HG03025 (cell line): ENCODE measurements at regions not wholly inside any gene's neighbourhood (a gene's known extent, or its start where the extent isn't known, plus 50 kb on each side); places are given as distances from the start of the nearest gene placed in this dataset.
"Not testable (repeated sequence)": the region's sequence is repeated elsewhere in the genome, so short reads cannot be mapped to it uniquely, and the experiment has no call there.

Experiments
- ATAC-seq: cut with Tn5 transposase; IDR thresholded peaks from one replicate; pipeline ENCODE4 v1.9.1; 2021; ENCODE audit warnings: mild to moderate bottlenecking, moderate library complexity; ENCODE audit not compliant: unreplicated experiment, low FRiP score

DNA sequence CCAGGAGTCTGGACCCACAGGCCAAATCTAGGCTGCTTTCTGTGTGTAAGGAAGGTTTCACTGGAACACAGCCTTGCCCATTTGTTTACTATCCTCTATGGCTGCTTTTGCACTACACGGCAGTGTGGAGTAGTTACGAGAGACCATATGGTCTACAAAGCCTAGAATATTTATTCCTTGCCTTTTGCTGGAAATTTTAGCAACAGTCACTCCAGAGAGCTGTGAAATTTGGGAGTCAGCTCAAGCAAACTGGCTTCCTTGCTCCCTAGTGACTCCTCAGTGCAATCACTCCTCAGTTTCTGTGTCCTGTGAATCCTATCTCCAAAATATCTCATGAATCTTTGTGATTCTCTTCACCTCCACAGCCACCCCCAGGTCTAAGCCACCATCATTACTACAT is 99.0 kb upstream of the CPEB2 start:
- no peak for ATAC-seq

DNA sequence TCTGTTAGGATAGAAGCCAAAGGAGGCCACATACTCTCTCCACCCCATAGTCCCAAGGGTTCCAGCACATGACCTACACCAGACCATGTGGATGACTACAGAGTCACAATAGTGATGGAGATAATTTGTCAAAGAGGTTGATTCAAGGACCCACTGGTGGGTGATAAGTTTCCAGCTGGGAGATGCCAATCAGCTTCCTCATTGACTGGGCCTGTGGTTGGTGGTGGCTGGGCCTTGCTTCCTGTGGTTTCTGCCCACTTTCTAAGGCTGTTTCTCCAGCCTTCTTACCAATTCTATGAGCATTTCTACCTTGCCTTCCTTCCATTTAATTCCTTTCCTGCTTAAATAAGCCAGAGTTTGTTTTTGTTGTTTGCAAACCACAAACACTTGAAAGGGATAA is 95.5 kb upstream of the CPEB2 start:
- ATAC-seq = no peak

GRCh38 chr4:14908635-14909034 is 93.6 kb upstream of the CPEB2 start:
- ATAC-seq = no peak

- no peak for ATAC-seq
These were observed 91.9 kb upstream of the CPEB2 start for GRCh38 chr4:14910411-14910810.

- ATAC-seq = no peak
These were observed 89.9 kb upstream of the CPEB2 start for GRCh38 chr4:14912426-14912825.

GRCh38 chr4:14915018-14915417 is 87.3 kb upstream of the CPEB2 start:
- no peak for ATAC-seq

DNA sequence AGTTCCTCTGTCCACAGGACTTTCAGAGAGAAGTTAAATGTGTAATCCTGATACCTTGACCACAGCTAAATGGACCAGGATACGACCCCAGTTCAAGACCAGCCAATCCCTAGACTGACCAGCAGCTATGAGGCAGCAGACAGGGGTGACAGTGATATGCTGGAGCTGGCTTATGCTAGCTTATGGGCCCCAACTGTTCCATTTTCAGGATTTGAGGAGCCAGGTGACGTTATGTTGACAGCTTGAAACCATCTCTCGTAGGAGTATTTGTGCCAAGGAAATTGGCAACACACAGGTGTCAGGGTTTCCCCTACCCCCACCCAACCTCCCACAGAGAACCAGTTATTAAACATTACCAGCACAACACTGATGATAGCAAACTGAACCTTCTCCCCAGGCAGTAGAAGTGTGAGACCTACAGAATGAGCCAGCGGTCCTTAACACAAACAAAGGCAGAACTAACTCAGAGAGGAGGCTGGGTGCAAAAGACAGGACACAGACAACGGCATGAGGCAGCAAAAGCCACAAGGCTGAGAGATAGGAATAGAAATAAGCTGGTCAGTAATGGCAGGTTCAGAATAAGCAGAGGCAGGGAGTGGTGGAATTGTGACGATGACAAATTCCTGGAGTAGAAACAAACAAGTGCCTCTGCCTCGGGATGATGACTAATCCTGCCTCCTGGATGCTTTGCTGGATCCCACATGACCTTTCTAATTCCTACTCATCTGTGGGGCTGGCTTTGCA is 85.6 kb upstream of the CPEB2 start:
- no peak for ATAC-seq

GRCh38 chr4:14917298-14917633 is 85.0 kb upstream of the CPEB2 start:
- ATAC-seq = no peak

DNA sequence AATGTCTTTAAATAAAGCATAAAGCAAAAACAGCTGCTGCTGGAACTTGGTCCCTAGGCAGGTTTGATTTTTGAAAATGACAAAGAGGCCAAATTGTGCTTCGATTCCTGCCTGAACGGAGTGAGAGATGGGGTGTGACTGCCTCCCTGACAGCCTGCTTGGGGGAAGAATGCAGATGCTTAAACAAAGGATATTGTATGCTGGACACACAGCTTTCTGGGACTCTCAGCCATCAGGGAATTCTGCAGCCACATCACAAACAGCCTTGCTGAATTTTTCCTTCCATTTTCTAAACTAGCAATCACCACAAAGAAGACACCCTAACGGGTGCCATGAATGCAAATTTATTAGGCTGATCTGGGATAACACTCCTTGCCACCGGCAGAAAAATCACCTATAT is 83.9 kb upstream of the CPEB2 start:
- ATAC-seq = no peak

- no peak for ATAC-seq
These were observed 82.5 kb upstream of the CPEB2 start for GRCh38 chr4:14919785-14920184.

- no peak for ATAC-seq
These were observed 82.0 kb upstream of the CPEB2 start for GRCh38 chr4:14920237-14920636.

DNA sequence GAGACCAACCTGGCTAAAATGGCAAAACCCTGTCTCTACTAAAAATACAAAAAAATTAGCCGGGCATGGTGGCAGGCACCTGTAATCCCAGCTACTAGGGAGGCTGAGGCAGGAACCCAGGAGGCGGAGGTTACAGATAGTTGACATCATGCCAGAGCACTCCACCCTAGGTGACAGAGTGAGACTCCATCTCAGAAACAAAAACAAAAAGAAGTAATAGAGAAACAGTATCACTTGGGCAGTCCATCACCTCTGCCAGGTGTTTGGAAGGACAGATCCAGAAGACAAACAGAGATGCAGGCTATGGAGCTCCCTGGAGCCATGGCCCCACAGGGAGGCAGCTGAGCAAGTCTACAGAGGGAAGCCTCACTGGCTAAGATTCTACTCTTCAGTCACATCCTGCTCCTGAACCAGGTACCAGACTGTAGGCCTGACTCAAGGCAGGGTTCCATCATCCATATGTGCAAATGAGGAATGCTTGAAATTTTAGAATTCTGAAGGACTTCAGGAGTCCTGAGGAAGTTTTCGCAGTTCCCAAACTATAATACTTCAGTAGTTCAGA is 81.4 kb upstream of the CPEB2 start:
- no peak for ATAC-seq

GRCh38 chr4:14921781-14922180 is 80.5 kb upstream of the CPEB2 start:
- ATAC-seq = not testable (repeated sequence)

- ATAC-seq = no peak
These were observed 78.0 kb upstream of the CPEB2 start for GRCh38 chr4:14924076-14924811.

- no peak for ATAC-seq
These were observed 77.4 kb upstream of the CPEB2 start for GRCh38 chr4:14924812-14925344.

- ATAC-seq = no peak
These were observed 76.8 kb upstream of the CPEB2 start for GRCh38 chr4:14925471-14925870.

DNA sequence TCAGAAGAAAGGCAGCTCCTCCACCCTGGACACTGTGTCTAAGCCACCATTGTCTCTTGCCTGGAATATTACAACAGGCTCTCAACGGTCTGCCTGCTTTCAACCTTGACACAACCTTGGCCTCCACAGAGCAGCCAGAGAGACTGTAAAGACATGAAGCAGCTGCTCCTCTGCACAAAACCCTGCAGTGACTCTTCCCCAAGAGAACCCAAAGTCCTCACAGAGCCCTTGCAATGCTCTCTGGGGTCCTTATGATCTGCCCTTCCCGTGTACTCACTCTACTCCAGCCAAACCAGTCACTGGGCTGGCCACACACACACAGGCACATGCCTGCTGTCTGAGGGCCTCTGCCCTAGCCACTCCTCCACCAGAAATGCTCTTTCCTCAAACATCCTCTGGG is 75.9 kb upstream of the CPEB2 start:
- ATAC-seq = no peak

- no peak for ATAC-seq
These were observed 74.2 kb upstream of the CPEB2 start for GRCh38 chr4:14928035-14928434.

GRCh38 chr4:14929669-14930068 is 72.6 kb upstream of the CPEB2 start:
- no peak for ATAC-seq

DNA sequence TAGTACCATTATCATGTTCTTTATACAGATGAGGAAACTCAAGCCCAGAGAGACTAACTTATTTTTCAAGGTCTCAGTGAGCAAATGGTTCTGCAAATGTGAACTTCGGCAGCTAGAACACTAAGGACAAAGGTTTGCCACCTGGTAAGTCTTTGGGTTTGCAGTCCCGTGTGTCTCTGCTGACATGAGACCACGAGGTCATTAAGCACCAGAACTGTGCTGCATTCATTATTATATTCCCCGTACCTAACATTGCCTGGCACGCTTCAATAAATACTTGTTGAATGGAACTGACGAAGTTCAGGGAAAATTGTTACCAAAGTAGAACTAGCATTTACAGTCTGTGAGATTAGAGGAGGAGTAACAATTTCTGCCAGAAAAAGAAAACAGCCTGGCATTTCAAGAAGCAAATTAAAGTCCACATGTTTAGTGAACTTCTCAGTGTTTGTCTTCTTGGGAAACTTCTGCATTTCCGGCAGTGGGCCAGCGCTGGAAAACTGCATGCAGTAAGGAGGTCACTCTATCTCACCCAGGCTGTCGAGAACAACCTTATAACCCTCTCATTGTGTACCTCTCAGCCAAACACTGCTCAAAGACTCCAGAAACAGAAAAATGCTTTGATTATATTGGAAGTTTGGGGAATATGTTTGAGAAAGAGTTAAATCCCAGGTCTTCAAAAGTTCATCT is 67.4 kb upstream of the CPEB2 start:
- ATAC-seq = no peak

GRCh38 chr4:14943749-14944148 is 58.5 kb upstream of the CPEB2 start:
- ATAC-seq = no peak
